HG03175 (cell line): ENCODE measurements at regions not wholly inside any gene's neighbourhood (a gene's known extent, or its start where the extent isn't known, plus 50 kb on each side); places are given as distances from the start of the nearest gene placed in this dataset.
"Not testable (repeated sequence)": the region's sequence is repeated elsewhere in the genome, so short reads cannot be mapped to it uniquely, and the experiment has no call there.

Experiments used
- ATAC-seq: cut with Tn5 transposase; IDR thresholded peaks from one replicate; pipeline ENCODE4 v1.9.1; 2021; ENCODE audit warnings: mild to moderate bottlenecking, moderate library complexity; ENCODE audit not compliant: unreplicated experiment

- not testable (repeated sequence) for ATAC-seq
These were observed 214.5 kb upstream of the NOTCH2NLA start for GRCh38 chr1:146443088-146443870.

- not testable (repeated sequence) for ATAC-seq
These were observed 209.7 kb upstream of the NOTCH2NLA start for GRCh38 chr1:146438543-146438942.

- ATAC-seq, result not testable (repeated sequence)
These were observed 187.8 kb upstream of the NOTCH2NLA start for GRCh38 chr1:146416642-146417041.

DNA sequence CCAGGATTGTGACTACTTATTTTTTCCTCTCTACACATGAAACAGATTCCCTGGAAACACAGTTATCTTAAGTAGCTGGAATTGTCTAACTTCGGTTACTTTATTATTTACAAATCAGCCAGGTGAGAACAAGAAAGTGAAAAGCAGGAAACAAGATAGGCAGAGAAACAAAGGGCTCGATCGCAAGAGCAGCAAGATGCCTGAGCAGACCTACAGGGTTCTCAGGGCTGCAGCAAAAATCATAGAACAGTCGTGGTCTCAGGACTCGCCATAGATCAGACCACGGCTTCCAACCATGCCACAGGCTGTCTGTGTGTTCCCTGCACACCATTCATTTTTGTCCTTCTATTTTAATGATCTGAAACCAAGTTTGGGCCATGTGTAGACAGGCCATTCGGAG, 186.2 kb upstream of the NOTCH2NLA start:
- not testable (repeated sequence) for ATAC-seq

- ATAC-seq, result not testable (repeated sequence)
These were observed 185.1 kb upstream of the NOTCH2NLA start for GRCh38 chr1:146413911-146414310.

GRCh38 chr1:146411923-146412322, 183.1 kb upstream of the NOTCH2NLA start:
- not testable (repeated sequence) for ATAC-seq

DNA sequence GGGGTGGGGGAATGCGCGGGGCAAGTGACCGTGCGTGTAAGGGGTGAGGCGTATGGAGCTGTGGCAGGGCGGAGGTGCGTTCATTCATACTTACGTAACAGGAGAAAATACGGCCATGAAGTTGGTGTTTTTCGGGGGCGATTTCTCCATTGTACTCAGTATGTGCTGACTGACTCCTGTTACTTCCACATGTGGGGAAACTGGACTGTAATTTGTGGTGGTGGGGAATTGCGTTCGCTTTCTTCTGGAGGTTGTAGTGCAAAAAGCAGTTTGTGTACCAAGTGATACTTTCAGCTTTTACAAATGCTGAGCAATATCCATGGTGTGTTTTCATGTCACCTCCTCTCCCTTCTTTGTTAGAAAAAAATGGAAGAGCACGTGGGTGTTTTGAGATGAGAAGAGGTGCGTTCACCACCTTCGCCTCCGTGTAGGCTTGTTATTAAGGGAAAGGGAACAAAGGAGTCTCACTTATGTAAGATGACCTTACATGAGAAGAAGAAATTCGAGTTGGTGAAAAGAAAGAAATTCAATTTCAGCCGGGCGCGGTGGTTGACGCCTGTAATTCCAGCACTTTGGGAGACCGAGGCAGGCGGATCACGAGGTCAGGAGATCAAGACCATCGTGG, 181.1 kb upstream of the NOTCH2NLA start:
- not testable (repeated sequence) for ATAC-seq

GRCh38 chr1:146409116-146409801, 180.4 kb upstream of the NOTCH2NLA start:
- not testable (repeated sequence) for ATAC-seq

DNA sequence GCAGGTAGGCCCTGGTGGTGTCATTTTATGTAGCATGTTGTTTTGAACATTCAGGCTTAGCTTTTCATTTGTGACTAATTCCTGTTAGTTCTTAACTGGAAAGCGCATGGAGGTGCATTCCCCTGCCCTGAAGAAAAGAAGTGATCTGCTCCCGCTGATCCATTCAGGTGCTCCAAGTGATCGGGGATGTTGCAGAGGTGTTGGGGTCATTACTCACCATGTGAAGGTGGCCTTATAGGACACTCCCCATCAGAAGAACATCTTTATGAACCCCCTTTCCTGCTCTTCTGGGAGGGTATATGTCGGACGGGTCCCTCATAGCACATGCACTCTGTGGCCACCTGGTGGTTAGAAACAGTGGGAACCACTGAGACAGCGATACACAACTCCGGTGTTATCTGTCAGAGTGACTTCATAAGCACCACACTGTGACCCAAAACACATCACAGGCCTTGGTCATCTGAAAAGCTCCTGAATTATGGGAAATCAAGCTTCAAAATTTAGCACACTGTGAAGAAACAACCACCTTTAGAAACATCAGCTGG, 172.5 kb upstream of the NOTCH2NLA start:
- ATAC-seq, result not testable (repeated sequence)

- ATAC-seq, result not testable (repeated sequence)
These were observed 171.6 kb upstream of the NOTCH2NLA start for GRCh38 chr1:146400173-146401121.

GRCh38 chr1:146399225-146399624, 170.4 kb upstream of the NOTCH2NLA start:
- ATAC-seq, result not testable (repeated sequence)

DNA sequence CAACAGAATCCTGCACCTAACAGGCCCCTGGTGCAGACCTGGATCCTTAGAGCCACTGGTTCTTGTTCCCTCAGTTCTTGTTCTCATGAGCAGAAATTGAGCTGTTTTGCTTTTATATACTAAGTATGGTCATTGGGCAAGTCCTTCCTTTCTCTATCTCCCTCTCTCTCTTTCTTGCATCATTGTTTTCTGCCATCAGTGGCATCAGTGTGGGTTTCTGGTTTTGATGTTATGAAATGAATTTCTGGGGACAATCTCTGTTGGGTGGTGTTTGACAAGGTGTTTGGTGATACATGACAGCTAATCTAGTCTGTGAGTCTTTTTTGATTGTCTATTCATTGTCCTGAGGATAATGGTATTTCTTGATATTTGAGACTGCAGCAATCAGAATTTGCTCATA, 168.0 kb upstream of the NOTCH2NLA start:
- not testable (repeated sequence) for ATAC-seq

- ATAC-seq, result not testable (repeated sequence)
These were observed 167.4 kb upstream of the NOTCH2NLA start for GRCh38 chr1:146396242-146396641.

- not testable (repeated sequence) for ATAC-seq
These were observed 165.0 kb upstream of the NOTCH2NLA start for GRCh38 chr1:146393796-146394195.

DNA sequence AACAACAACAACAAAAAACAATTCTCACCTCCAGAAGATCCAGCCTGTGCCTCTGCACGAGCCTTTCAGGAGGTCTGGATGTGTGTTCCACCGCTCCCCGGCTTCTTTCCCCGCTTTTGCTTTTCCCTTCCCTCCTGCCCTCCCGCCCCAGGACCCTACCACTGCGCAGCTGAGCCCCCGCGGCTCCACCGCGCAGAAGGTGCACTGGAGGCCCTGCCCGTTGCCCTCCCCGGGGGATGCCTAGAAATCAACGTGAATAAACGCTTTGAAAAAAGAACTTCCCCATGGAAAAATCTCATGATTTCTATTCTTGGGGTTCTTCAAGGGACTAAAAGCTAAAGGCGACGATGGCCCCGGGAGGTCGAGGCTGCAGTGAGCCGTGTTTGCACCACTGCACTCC, 164.3 kb upstream of the NOTCH2NLA start:
- ATAC-seq, result not testable (repeated sequence)

DNA sequence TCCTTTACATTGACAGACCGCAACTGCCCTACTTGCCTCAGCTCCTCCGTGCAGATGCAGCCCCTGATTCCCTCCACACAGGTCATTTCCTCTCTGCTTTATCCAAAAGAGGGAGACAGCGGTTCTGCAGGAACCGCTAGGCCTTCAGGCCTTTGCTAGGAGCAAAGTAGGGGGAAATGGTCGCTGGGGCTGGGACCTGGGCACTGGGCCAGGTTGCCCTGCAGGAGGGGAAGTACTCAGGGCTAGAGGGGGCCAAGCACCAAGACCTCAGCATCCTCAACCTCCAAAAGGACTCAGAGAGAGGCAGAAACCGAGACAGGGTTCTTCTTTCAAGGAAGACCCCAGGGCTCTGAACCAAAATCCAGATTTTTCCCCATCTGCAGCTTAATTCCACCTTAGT, 160.4 kb upstream of the NOTCH2NLA start:
- not testable (repeated sequence) for ATAC-seq

GRCh38 chr1:146387750-146388469, 159.1 kb upstream of the NOTCH2NLA start:
- not testable (repeated sequence) for ATAC-seq

DNA sequence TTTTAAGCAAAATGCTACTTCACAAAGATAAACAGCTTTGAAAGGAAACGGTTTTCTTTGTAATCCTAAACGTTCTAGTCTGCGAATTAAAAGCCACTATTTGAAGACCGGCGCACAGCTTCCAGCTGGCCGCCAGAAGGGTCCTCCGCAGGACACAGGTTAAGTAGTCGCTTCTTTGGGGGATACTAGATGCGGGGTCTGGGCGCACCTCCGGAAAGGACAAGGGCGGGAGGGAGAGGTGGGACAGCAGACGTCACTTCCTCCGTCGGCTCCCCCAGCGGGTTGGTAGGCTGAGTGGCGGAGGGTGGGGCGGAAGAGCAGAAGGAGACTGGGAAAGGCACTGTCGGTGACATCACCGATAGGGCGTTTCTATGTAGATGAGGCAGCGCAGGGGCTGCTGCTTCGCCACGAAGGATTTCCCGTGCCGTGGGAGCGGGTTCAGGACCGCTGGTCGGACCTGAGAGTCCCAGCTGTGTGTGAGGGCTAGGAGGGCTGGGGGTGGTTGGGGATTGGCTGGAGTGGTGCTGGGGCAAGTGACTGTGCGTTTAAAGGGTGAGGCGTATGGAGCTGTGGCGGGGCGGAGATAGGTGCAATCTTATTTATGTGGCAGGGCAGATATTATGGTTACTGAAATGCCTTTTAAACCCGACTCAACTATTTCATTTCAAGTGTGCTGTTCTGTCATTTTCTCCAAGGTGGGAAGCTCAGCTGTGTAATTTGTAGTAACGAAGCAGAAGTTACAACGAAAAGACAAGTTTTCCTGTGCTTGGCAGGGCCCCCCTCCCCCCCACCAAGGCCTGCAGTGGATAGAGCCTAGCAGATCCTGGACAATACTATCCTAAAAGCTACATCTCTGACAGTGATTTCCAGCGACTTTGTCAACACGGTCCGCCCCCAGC, 158.3 kb upstream of the NOTCH2NLA start:
- peak; percentile 94 for ATAC-seq
